GM23338 (cell line): ENCODE measurements at regions not wholly inside any gene's neighbourhood (a gene's known extent, or its start where the extent isn't known, plus 50 kb on each side); places are given as distances from the start of the nearest gene placed in this dataset.

Source experiments
- ATAC-seq: fragments of 200-7000 bp; cut with Tn5 transposase; 3 replicates; pipeline ENCODE4 v1.9.1; 2020
- DNase-seq: peaks from one replicate; pipeline ENCODE4 v3.0.0-alpha.2; 2015; ENCODE audit warnings: low spot score
- H2AFZ ChIP-seq: fragments of 200-600 bp; sonication (generic); 2 replicates; pipeline ENCODE4 v1.8.0; 2016; ENCODE audit warnings: antibody characterized with exemption, mild to moderate bottlenecking, moderate library complexity
- H3F3A ChIP-seq: fragments of 200-600 bp; sonication (generic); replicated peaks from 2 replicates; pipeline ENCODE4 v1.8.0; 2017; ENCODE audit warnings: antibody characterized with exemption, mixed run types, low read depth
- H3K27ac ChIP-seq: fragments of 200-600 bp; sonication (generic); 2 replicates; pipeline ENCODE4 v1.6.1; 2016; ENCODE audit warnings: low read depth
- H3K27me3 ChIP-seq: fragments of 200-600 bp; sonication (generic); 2 replicates; pipeline ENCODE4 v1.8.0; 2016; ENCODE audit warnings: mild to moderate bottlenecking, mixed run types, moderate library complexity; ENCODE audit not compliant: insufficient read depth
- H3K36me3 ChIP-seq: fragments of 200-600 bp; sonication (generic); 2 replicates; pipeline ENCODE4 v1.8.0; 2016; ENCODE audit warnings: mild to moderate bottlenecking; ENCODE audit not compliant: insufficient read depth
- H3K4me1 ChIP-seq: fragments of 200-600 bp; sonication (generic); 2 replicates; pipeline ENCODE4 v1.8.0; 2016; ENCODE audit warnings: mild to moderate bottlenecking, moderate library complexity; ENCODE audit not compliant: insufficient read depth
- H3K4me2 ChIP-seq: fragments of 200-600 bp; sonication (generic); 2 replicates; pipeline ENCODE4 v1.7.1; 2017; ENCODE audit warnings: mixed run types
- H3K4me3 ChIP-seq: fragments of 200-600 bp; sonication (generic); 2 replicates; pipeline ENCODE4 v1.6.1; 2016; ENCODE audit warnings: mixed run types
- H3K79me2 ChIP-seq: fragments of 200-600 bp; sonication (generic); replicated peaks from 2 replicates; pipeline ENCODE4 v1.8.0; 2017; ENCODE audit warnings: mild to moderate bottlenecking; ENCODE audit not compliant: insufficient read depth
- H3K9me2 ChIP-seq: fragments of 200-600 bp; sonication (generic); 2 replicates; pipeline ENCODE4 v1.8.0; 2017; ENCODE audit not compliant: insufficient read depth
- H4K20me1 ChIP-seq: fragments of 200-600 bp; sonication (generic); replicated peaks from 2 replicates; pipeline ENCODE4 v1.8.0; 2017; ENCODE audit warnings: mild to moderate bottlenecking; ENCODE audit not compliant: insufficient read depth
- H3K27ac Mint-ChIP-seq: 2 replicates; pipeline ENCODE4 v1.8.0; 2020; ENCODE audit warnings: inconsistent platforms, mild to moderate bottlenecking, moderate library complexity, mixed read lengths
- H3K27me3 Mint-ChIP-seq: 3 replicates; pipeline ENCODE4 v1.8.0; 2022; ENCODE audit warnings: low read depth, mild to moderate bottlenecking, moderate library complexity, mixed read lengths, inconsistent platforms; ENCODE audit not compliant: insufficient read depth, poor library complexity
- H3K36me3 Mint-ChIP-seq: 3 replicates; pipeline ENCODE4 v1.8.0; 2021; ENCODE audit warnings: low read depth, mild to moderate bottlenecking, inconsistent platforms, moderate library complexity, mixed read lengths
- H3K4me1 Mint-ChIP-seq: 3 replicates; pipeline ENCODE4 v1.8.0; 2020; ENCODE audit warnings: mild to moderate bottlenecking, inconsistent platforms, mixed read lengths
- H3K4me3 Mint-ChIP-seq: 3 replicates; pipeline ENCODE4 v1.8.0; 2021; ENCODE audit warnings: moderate library complexity, mild to moderate bottlenecking, inconsistent platforms, mixed read lengths
- H3K9me3 Mint-ChIP-seq: 3 replicates; pipeline ENCODE4 v1.8.0; 2020; ENCODE audit warnings: moderate library complexity, mild to moderate bottlenecking, inconsistent platforms, mixed read lengths
- CREB1 ChIP-seq: fragments of 250-450 bp; sonication (Bioruptor Pico); IDR thresholded peaks from 2 replicates; pipeline ENCODE4 v1.5.0; 2020; ENCODE audit warnings: low read depth, mild to moderate bottlenecking, moderate library complexity
- CTCF ChIP-seq, 2 experiments: fragments of 200-600 bp in 1 of 2; sonication (generic) in 1 of 2; conservative IDR thresholded peaks; 2 replicates each; pipeline versions ENCODE4 v1.5.1 to v1.6.1; 2016 to 2017; ENCODE audit warnings: antibody characterized with exemption in 2 of 2, low read depth in 2 of 2, mild to moderate bottlenecking in 2 of 2, moderate library complexity in 1 of 2
- ETS1 ChIP-seq: IDR thresholded peaks from 2 replicates; pipeline ENCODE4 v1.6.1; 2016; ENCODE audit warnings: antibody characterized with exemption
- EZH2 ChIP-seq: fragments of 200-600 bp; sonication (generic); IDR thresholded peaks from one replicate; pipeline ENCODE4 v1.8.0; 2017; ENCODE audit warnings: antibody characterized with exemption, mild to moderate bottlenecking, low read depth; ENCODE audit not compliant: unreplicated experiment
- EZH2phosphoT487 ChIP-seq: fragments of 200-600 bp; sonication (generic); IDR thresholded peaks from one replicate; pipeline ENCODE4 v1.8.1; 2018; ENCODE audit warnings: antibody characterized with exemption; ENCODE audit not compliant: unreplicated experiment
- JUNB ChIP-seq: IDR thresholded peaks from one replicate; pipeline ENCODE4 v1.6.1; 2016; ENCODE audit warnings: antibody characterized with exemption; ENCODE audit not compliant: unreplicated experiment
- NANOG ChIP-seq: IDR thresholded peaks from 2 replicates; pipeline ENCODE4 v1.6.1; 2016; ENCODE audit warnings: antibody characterized with exemption, borderline replicate concordance
- POLR2AphosphoS5 ChIP-seq: IDR thresholded peaks from 2 replicates; pipeline ENCODE4 v1.6.1; 2016; ENCODE audit warnings: antibody characterized with exemption, low read depth
- REST ChIP-seq: IDR thresholded peaks from one replicate; pipeline ENCODE4 v1.6.1; 2018; ENCODE audit warnings: antibody characterized with exemption; ENCODE audit not compliant: unreplicated experiment
- STAT1 ChIP-seq: IDR thresholded peaks from one replicate; pipeline ENCODE4 v1.6.1; 2016; ENCODE audit warnings: antibody characterized with exemption; ENCODE audit not compliant: unreplicated experiment
- ZNF114 ChIP-seq: fragments of 250-450 bp; sonication (Bioruptor Pico); IDR thresholded peaks from 2 replicates; pipeline ENCODE4 v1.5.0; 2020; ENCODE audit warnings: mild to moderate bottlenecking, moderate library complexity
- ZNF331 ChIP-seq: fragments of 250-450 bp; sonication (Bioruptor Pico); IDR thresholded peaks from 2 replicates; pipeline ENCODE4 v1.5.0; 2020; ENCODE audit warnings: low read depth, mild to moderate bottlenecking, moderate library complexity
- ZNF462 ChIP-seq: fragments of 250-450 bp; sonication (Bioruptor Pico); IDR thresholded peaks from 2 replicates; pipeline ENCODE4 v1.5.0; 2020; ENCODE audit warnings: mild to moderate bottlenecking, moderate library complexity

GRCh38 chr13:70955887-70956286, 847.6 kb upstream of the KLHL1 start:
- no peaks in the 10 kb centered on the region; the same call in 1 of the 2 replicates for H4K20me1 ChIP-seq
- no peak overlapping the region for H3K27ac ChIP-seq
- Mint-ChIP-seq H3K27ac (no peak overlapping the region), H3K9me3 (no peaks in the 10 kb centered on the region), H3K4me1 (no peaks in the 10 kb centered on the region), H3K4me3 (no peak overlapping the region), H3K27me3 (no peaks in the 10 kb centered on the region), H3K36me3 (no peaks in the 10 kb centered on the region)
- no peak overlapping the region for H2AFZ ChIP-seq
- H3K4me3 ChIP-seq = no peak overlapping the region
- no peaks in the 10 kb centered on the region for H3K79me2 ChIP-seq
- no peaks in the 10 kb centered on the region for H3K9me2 ChIP-seq
- H3F3A ChIP-seq = no peaks in the 10 kb centered on the region
- H3K36me3 ChIP-seq = no peaks in the 10 kb centered on the region
- TF ChIP-seq EZH2 (no peak), ZNF114 (no peak), EZH2phosphoT487 (no peak), ETS1 (no peak), JUNB (no peak), CREB1 (no peak), CTCF (conservative IDR thresholded peaks at IDR 0.05; ENCODE audit: low read depth in 2 of 2) (no peak), POLR2AphosphoS5 (no peak), NANOG (no peak), ZNF462 (no peak), REST (no peak), STAT1 (no peak), ZNF331 (CRISPR knock-in tag) (no peak)
- ATAC-seq = no peak
- H3K4me2 ChIP-seq = no peak overlapping the region
- no peaks in the 10 kb centered on the region for H3K4me1 ChIP-seq
- H3K27me3 ChIP-seq = no peaks in the 10 kb centered on the region
- DNase-seq = no peak
